Stimulated activated memory B cell treated with anti-CD40 and anti-IgM and Interleukin-4, amounts not matched to agents 10 μg/mL and 1 μg/mL and 100 μg/mL, for 72 hours (primary cell): ENCODE measurements at regions not wholly inside any gene's neighbourhood (a gene's known extent, or its start where the extent isn't known, plus 50 kb on each side); places are given as distances from the start of the nearest gene placed in this dataset.
"Not testable (repeated sequence)": the region's sequence is repeated elsewhere in the genome, so short reads cannot be mapped to it uniquely, and the experiment has no call there.

Experiments
- ATAC-seq: fragments of 150-1000 bp; cut with Tn5 transposase; 2 replicates; pipeline ENCODE4 v1.10.0; 2021
- H3K27ac Mint-ChIP-seq: one replicate; pipeline ENCODE4 v1.8.0; 2022; ENCODE audit warnings: mild to moderate bottlenecking, mixed read lengths
- H3K27me3 Mint-ChIP-seq: one replicate; pipeline ENCODE4 v1.8.0; 2022; ENCODE audit warnings: mixed read lengths
- H3K36me3 Mint-ChIP-seq: one replicate; pipeline ENCODE4 v1.8.0; 2022; ENCODE audit warnings: mixed read lengths
- H3K4me1 Mint-ChIP-seq: one replicate; pipeline ENCODE4 v1.8.0; 2022; ENCODE audit warnings: mixed read lengths
- H3K4me3 Mint-ChIP-seq: one replicate; pipeline ENCODE4 v1.8.0; 2022; ENCODE audit warnings: mild to moderate bottlenecking, moderate library complexity, mixed read lengths
- H3K9me3 Mint-ChIP-seq: one replicate; pipeline ENCODE4 v1.8.0; 2022; ENCODE audit warnings: mixed read lengths

GRCh38 chr2:87533390-87534272 is 214.3 kb upstream of the PLGLB2 start:
- peak overlapping the region; percentile 54 for H3K27ac Mint-ChIP-seq
- peak; percentile 60 for ATAC-seq
- not testable (repeated sequence) for H3K4me1 Mint-ChIP-seq, H3K27me3 Mint-ChIP-seq, H3K4me3 Mint-ChIP-seq, H3K36me3 Mint-ChIP-seq, H3K9me3 Mint-ChIP-seq

- not testable (repeated sequence) for ATAC-seq, H3K9me3 Mint-ChIP-seq, H3K36me3 Mint-ChIP-seq, H3K27me3 Mint-ChIP-seq, H3K4me1 Mint-ChIP-seq, H3K4me3 Mint-ChIP-seq
- H3K27ac Mint-ChIP-seq = peak overlapping the region; percentile 54
These were observed 213.5 kb upstream of the PLGLB2 start for GRCh38 chr2:87534273-87534889.

GRCh38 chr2:87536427-87536826 is 211.5 kb upstream of the PLGLB2 start:
- not testable (repeated sequence) for H3K9me3 Mint-ChIP-seq, H3K36me3 Mint-ChIP-seq, H3K4me1 Mint-ChIP-seq, H3K27me3 Mint-ChIP-seq, ATAC-seq, H3K27ac Mint-ChIP-seq, H3K4me3 Mint-ChIP-seq

GRCh38 chr2:87537251-87537671 is 210.6 kb upstream of the PLGLB2 start:
- H3K36me3 Mint-ChIP-seq, H3K27me3 Mint-ChIP-seq, H3K4me3 Mint-ChIP-seq, H3K4me1 Mint-ChIP-seq, ATAC-seq, H3K9me3 Mint-ChIP-seq, H3K27ac Mint-ChIP-seq: not testable (repeated sequence)

GRCh38 chr2:87538268-87538667 is 209.6 kb upstream of the PLGLB2 start:
- not testable (repeated sequence) for H3K4me3 Mint-ChIP-seq, H3K27me3 Mint-ChIP-seq, H3K27ac Mint-ChIP-seq, ATAC-seq, H3K4me1 Mint-ChIP-seq, H3K36me3 Mint-ChIP-seq, H3K9me3 Mint-ChIP-seq

GRCh38 chr2:87539151-87539943 is 208.5 kb upstream of the PLGLB2 start:
- not testable (repeated sequence) for H3K36me3 Mint-ChIP-seq, ATAC-seq, H3K27me3 Mint-ChIP-seq, H3K9me3 Mint-ChIP-seq, H3K27ac Mint-ChIP-seq, H3K4me3 Mint-ChIP-seq, H3K4me1 Mint-ChIP-seq

- H3K27ac Mint-ChIP-seq, H3K9me3 Mint-ChIP-seq, H3K36me3 Mint-ChIP-seq, H3K4me3 Mint-ChIP-seq, H3K4me1 Mint-ChIP-seq, ATAC-seq, H3K27me3 Mint-ChIP-seq: not testable (repeated sequence)
These were observed 207.6 kb upstream of the PLGLB2 start for GRCh38 chr2:87540242-87540641.

- not testable (repeated sequence) for H3K36me3 Mint-ChIP-seq, H3K4me3 Mint-ChIP-seq, H3K9me3 Mint-ChIP-seq, H3K27me3 Mint-ChIP-seq, H3K4me1 Mint-ChIP-seq
- peak; percentile 22 for ATAC-seq
- H3K27ac Mint-ChIP-seq = peak overlapping the region; percentile 44
These were observed 205.2 kb upstream of the PLGLB2 start for GRCh38 chr2:87542599-87543174.

- H3K4me1 Mint-ChIP-seq, H3K27ac Mint-ChIP-seq, H3K4me3 Mint-ChIP-seq, H3K9me3 Mint-ChIP-seq, H3K27me3 Mint-ChIP-seq, ATAC-seq, H3K36me3 Mint-ChIP-seq: not testable (repeated sequence)
These were observed 204.1 kb upstream of the PLGLB2 start for GRCh38 chr2:87543797-87544196.

GRCh38 chr2:87547106-87547505 is 200.8 kb upstream of the PLGLB2 start:
- peak; percentile 80 for ATAC-seq
- not testable (repeated sequence) for H3K9me3 Mint-ChIP-seq, H3K27me3 Mint-ChIP-seq, H3K4me3 Mint-ChIP-seq, H3K4me1 Mint-ChIP-seq, H3K27ac Mint-ChIP-seq, H3K36me3 Mint-ChIP-seq

- H3K27me3 Mint-ChIP-seq, H3K4me3 Mint-ChIP-seq, H3K9me3 Mint-ChIP-seq, H3K36me3 Mint-ChIP-seq, H3K27ac Mint-ChIP-seq, H3K4me1 Mint-ChIP-seq: not testable (repeated sequence)
- ATAC-seq = peak; percentile 31
These were observed 199.9 kb upstream of the PLGLB2 start for GRCh38 chr2:87547966-87548365.

GRCh38 chr2:87548681-87549536 is 199.0 kb upstream of the PLGLB2 start:
- ATAC-seq = peak; percentile 92
- H3K27ac Mint-ChIP-seq = peak overlapping the region; percentile 53
- H3K4me3 Mint-ChIP-seq, H3K36me3 Mint-ChIP-seq, H3K9me3 Mint-ChIP-seq, H3K27me3 Mint-ChIP-seq, H3K4me1 Mint-ChIP-seq: not testable (repeated sequence)

- not testable (repeated sequence) for ATAC-seq, H3K27me3 Mint-ChIP-seq, H3K4me3 Mint-ChIP-seq, H3K9me3 Mint-ChIP-seq, H3K4me1 Mint-ChIP-seq, H3K27ac Mint-ChIP-seq, H3K36me3 Mint-ChIP-seq
These were observed 198.2 kb upstream of the PLGLB2 start for GRCh38 chr2:87549561-87550202.

GRCh38 chr2:87554678-87555077 is 193.2 kb upstream of the PLGLB2 start:
- H3K27ac Mint-ChIP-seq, H3K36me3 Mint-ChIP-seq, H3K4me3 Mint-ChIP-seq, H3K9me3 Mint-ChIP-seq, H3K27me3 Mint-ChIP-seq, H3K4me1 Mint-ChIP-seq: not testable (repeated sequence)
- peak; percentile 63 for ATAC-seq
